ENCODE measurements at regions not wholly inside any gene's neighbourhood (a gene's known extent, or its start where the extent isn't known, plus 50 kb on each side); places are given as distances from the start of the nearest gene placed in this dataset.

GRCh38 chrX:16304751-16305150, 137.5 kb downstream of the MAGEB17 start:
- TF ChIP-seq EZH2phosphoT487 (IDR thresholded peaks at IDR 0.05; ENCODE audit: low read depth), result no peak
- no peak for TF ChIP-seq CTCF (IDR thresholded peaks at IDR 0.05; ENCODE audit: low read depth, low read length)

All from OCI-LY3 (cell line).